Endodermal cell (in vitro differentiated cells): ENCODE measurements at regions not wholly inside any gene's neighbourhood (a gene's known extent, or its start where the extent isn't known, plus 50 kb on each side); places are given as distances from the start of the nearest gene placed in this dataset.

Experiments used
- DNase-seq: peaks from one replicate; pipeline ENCODE4 v3.0.0-alpha.2; 2017
- H3K27ac ChIP-seq: 2 replicates; pipeline ENCODE4 v1.5.1; 2013; ENCODE audit warnings: mild to moderate bottlenecking, low read depth, low read length, moderate library complexity
- H3K27me3 ChIP-seq: 2 replicates; pipeline ENCODE4 v1.6.1; 2013; ENCODE audit warnings: mild to moderate bottlenecking, low read length, moderate library complexity; ENCODE audit not compliant: insufficient read depth, control insufficient read depth, poor library complexity, severe bottlenecking
- H3K36me3 ChIP-seq: 2 replicates; pipeline ENCODE4 v1.7.0; 2013; ENCODE audit warnings: mild to moderate bottlenecking, low read length, moderate library complexity; ENCODE audit not compliant: control insufficient read depth, insufficient read depth
- H3K4me1 ChIP-seq: one replicate; pipeline ENCODE4 v1.7.0; 2013; ENCODE audit warnings: low read length; ENCODE audit not compliant: control insufficient read depth, insufficient read depth
- H3K4me3 ChIP-seq: 2 replicates; pipeline ENCODE4 v1.5.1; 2013; ENCODE audit warnings: mild to moderate bottlenecking, low read length, moderate library complexity
- H3K9ac ChIP-seq: 2 replicates; pipeline ENCODE4 v1.6.1; 2013; ENCODE audit warnings: mild to moderate bottlenecking, low read length, moderate library complexity; ENCODE audit not compliant: poor library complexity, severe bottlenecking; ENCODE audit errors: extremely low read depth
- H3K9me3 ChIP-seq: 2 replicates; pipeline ENCODE4 v1.6.1; 2013; ENCODE audit warnings: mild to moderate bottlenecking, low read length, moderate library complexity; ENCODE audit not compliant: control insufficient read depth
- H3K27ac Mint-ChIP-seq: 2 replicates; pipeline ENCODE4 v1.8.0; 2020; ENCODE audit warnings: mixed read lengths
- H3K27me3 Mint-ChIP-seq: 2 replicates; pipeline ENCODE4 v1.8.0; 2021; ENCODE audit warnings: mild to moderate bottlenecking, mixed read lengths; ENCODE audit not compliant: insufficient read depth
- H3K36me3 Mint-ChIP-seq: 2 replicates; pipeline ENCODE4 v1.8.0; 2020; ENCODE audit warnings: low read depth, mixed read lengths
- H3K4me1 Mint-ChIP-seq: 2 replicates; pipeline ENCODE4 v1.8.0; 2020; ENCODE audit warnings: mixed read lengths
- H3K4me3 Mint-ChIP-seq: 2 replicates; pipeline ENCODE4 v1.8.0; 2020; ENCODE audit warnings: mild to moderate bottlenecking, moderate library complexity, mixed read lengths
- H3K9me3 Mint-ChIP-seq: 2 replicates; pipeline ENCODE4 v1.8.0; 2020; ENCODE audit warnings: mild to moderate bottlenecking, mixed read lengths
- CTCF ChIP-seq: fragments of 200-600 bp; sonication (generic); conservative IDR thresholded peaks from 2 replicates; pipeline ENCODE4 v1.5.0; 2021; ENCODE audit warnings: antibody characterized with exemption, mild to moderate bottlenecking
- WGBS, 2 experiments: methylation state at CpG; one replicate each; pipeline versions ENCODE4 v1.1.5 to v1.1.7; 2013; ENCODE audit warnings: missing lambda C conversion rate in 2 of 2, mixed read lengths in 1 of 2; ENCODE audit not compliant: insufficient coverage in 1 of 2, insufficient read length in 1 of 2; 5-methylcytosine and 5-hydroxymethylcytosine counted together

- H3K36me3 ChIP-seq: no peaks in the 10 kb centered on the region
- H3K27ac ChIP-seq: no peak overlapping the region
- Mint-ChIP-seq H3K9me3 (peaks cover 34% of the 10 kb centered on the region), H3K27ac (no peak overlapping the region), H3K27me3 (no peaks in the 10 kb centered on the region), H3K4me3 (no peak overlapping the region), H3K36me3 (peaks cover 11% of the 10 kb centered on the region), H3K4me1 (peaks cover 9% of the 10 kb centered on the region)
- H3K27me3 ChIP-seq: no peaks in the 10 kb centered on the region
- TF ChIP-seq CTCF: no peak
- H3K4me3 ChIP-seq: no peak overlapping the region
- H3K4me1 ChIP-seq: no peaks in the 10 kb centered on the region
- no peak overlapping the region for H3K9ac ChIP-seq
- DNase-seq: no peak
- H3K9me3 ChIP-seq: peaks cover 29% of the 10 kb centered on the region
- WGBS, 2 experiments: 89% methylated on average over 5 of the region's 6 CpGs; no CpG with 5 or more reads in 1 of the 2 experiments
Observed at GRCh38 chr22:47769652-47770051, 1007.2 kb downstream of the TBC1D22A start.

- WGBS, 2 experiments: 86 to 98% methylated on average over 1 to 4 of the region's 4 CpGs
- no peaks in the 10 kb centered on the region for H3K27me3 Mint-ChIP-seq
- Histone ChIP-seq H3K27ac (no peak overlapping the region), H3K9me3 (peaks cover 17% of the 10 kb centered on the region), H3K4me1 (no peaks in the 10 kb centered on the region), H3K36me3 (no peaks in the 10 kb centered on the region), H3K9ac (no peak overlapping the region), H3K4me3 (no peak overlapping the region), H3K27me3 (no peaks in the 10 kb centered on the region)
- TF ChIP-seq CTCF: no peak
- H3K4me3 Mint-ChIP-seq: no peak overlapping the region
- no peak for DNase-seq
- peaks cover 5% of the 10 kb centered on the region for H3K4me1 Mint-ChIP-seq
- H3K36me3 Mint-ChIP-seq: peaks cover 11% of the 10 kb centered on the region
- H3K9me3 Mint-ChIP-seq: peaks cover 39% of the 10 kb centered on the region
- H3K27ac Mint-ChIP-seq: no peak overlapping the region
Observed at GRCh38 chr22:47768027-47768426, 1005.6 kb downstream of the TBC1D22A start.

GRCh38 chr22:47767403-47767802, 1005.0 kb downstream of the TBC1D22A start:
- no peak overlapping the region for H3K9ac ChIP-seq
- peaks cover 5% of the 10 kb centered on the region for H3K4me1 Mint-ChIP-seq
- peaks cover 43% of the 10 kb centered on the region for H3K9me3 Mint-ChIP-seq
- H3K36me3 ChIP-seq: no peaks in the 10 kb centered on the region
- peaks cover 12% of the 10 kb centered on the region for H3K9me3 ChIP-seq
- no peak overlapping the region for H3K27ac ChIP-seq
- H3K4me3 ChIP-seq: no peak overlapping the region
- no peaks in the 10 kb centered on the region for H3K27me3 ChIP-seq
- H3K27me3 Mint-ChIP-seq: peaks cover 3% of the 10 kb centered on the region
- H3K4me1 ChIP-seq: no peaks in the 10 kb centered on the region
- H3K4me3 Mint-ChIP-seq: no peak overlapping the region
- no peak for DNase-seq
- H3K36me3 Mint-ChIP-seq: peaks cover 11% of the 10 kb centered on the region
- WGBS, 2 experiments: 88 to 93% methylated on average over 2 to 5 of the region's 5 CpGs
- H3K27ac Mint-ChIP-seq: no peak overlapping the region
- TF ChIP-seq CTCF: no peak
